A549 (cell line): ENCODE measurements at regions not wholly inside any gene's neighbourhood (a gene's known extent, or its start where the extent isn't known, plus 50 kb on each side); places are given as distances from the start of the nearest gene placed in this dataset.

ENCODE experiments used
- CTCF ChIP-seq: fragments of >200 bp; sonication (Bioruptor Twin); formaldehyde crosslinking; IDR thresholded peaks from 3 replicates; pipeline ENCODE4 v1.5.1; 2016
- E2F6 ChIP-seq: IDR thresholded peaks from 2 replicates; pipeline ENCODE4 v1.6.1; 2012; ENCODE audit warnings: low read depth, borderline replicate concordance
- EHF ChIP-seq: fragments of 250-450 bp; sonication (Bioruptor Pico); IDR thresholded peaks from 2 replicates; pipeline ENCODE4 v1.5.0; 2020; ENCODE audit warnings: mild to moderate bottlenecking
- EP300 ChIP-seq, 2 experiments: fragments of >200 bp; sonication (Bioruptor Twin); formaldehyde crosslinking; IDR thresholded peaks; 2 replicates in 1 of 2; 3 replicates in 1 of 2; pipeline ENCODE4 v1.6.1; 2016 to 2017
- ESRRA ChIP-seq: fragments of 150-350 bp; IDR thresholded peaks from 2 replicates; pipeline ENCODE4 v1.6.1; 2014; ENCODE audit warnings: mild to moderate bottlenecking, low read length, borderline replicate concordance
- HDAC2 ChIP-seq: fragments of 200-600 bp; sonication (generic); IDR thresholded peaks from 2 replicates; pipeline ENCODE4 v1.6.1; 2016
- JUN ChIP-seq, 2 experiments: fragments of >200 bp; sonication (Bioruptor Twin); formaldehyde crosslinking; IDR thresholded peaks; 2 replicates in 1 of 2; 3 replicates in 1 of 2; pipeline ENCODE4 v1.6.1; 2016 to 2017
- JUNB ChIP-seq: fragments of >200 bp; sonication (Bioruptor Twin); formaldehyde crosslinking; IDR thresholded peaks from 2 replicates; pipeline ENCODE4 v1.6.1; 2016
- MAFK ChIP-seq: fragments of 450-650 bp; IDR thresholded peaks from 2 replicates; pipeline ENCODE4 v1.6.1; 2014; ENCODE audit not compliant: partially characterized antibody
- POLR2A ChIP-seq: IDR thresholded peaks from 2 replicates; pipeline ENCODE4 v1.6.1; 2012; ENCODE audit warnings: mild to moderate bottlenecking, low read length
- RARB ChIP-seq: fragments of 250-450 bp; sonication (Bioruptor Pico); IDR thresholded peaks from 2 replicates; pipeline ENCODE4 v1.8.0; 2021; ENCODE audit warnings: mild to moderate bottlenecking, moderate library complexity
- REST ChIP-seq: fragments of 200-600 bp; sonication (generic); IDR thresholded peaks from 2 replicates; pipeline ENCODE4 v1.6.1; 2016; ENCODE audit warnings: antibody characterized with exemption, mild to moderate bottlenecking, moderate library complexity

GRCh38 chr12:45611061-45611460 is 118.4 kb upstream of the ARID2 start:
- TF ChIP-seq CTCF (no peak), EHF (CRISPR knock-in tag) (no peak), REST (no peak), RARB (CRISPR knock-in tag) (no peak), EP300 (IDR thresholded peaks at IDR 0.05) (no peak), HDAC2 (no peak), JUNB (no peak), POLR2A (no peak), ESRRA (no peak), JUN (IDR thresholded peaks at IDR 0.05) (no peak), MAFK (no peak), E2F6 (no peak)
